Neural cell (in vitro differentiated cells): ENCODE measurements at regions not wholly inside any gene's neighbourhood (a gene's known extent, or its start where the extent isn't known, plus 50 kb on each side); places are given as distances from the start of the nearest gene placed in this dataset.

Experiments
- H2AFZ ChIP-seq: fragments of 200-600, 300-800 bp; sonication (generic), shearing (Covaris generic); 2 replicates; pipeline ENCODE4 v1.6.0; 2014; ENCODE audit warnings: low read depth, mild to moderate bottlenecking, antibody characterized with exemption, low read length, moderate library complexity
- H3F3A ChIP-seq: fragments of 200-600 bp; shearing (Covaris generic); 2 replicates; pipeline ENCODE4 v1.6.1; 2016; ENCODE audit warnings: mild to moderate bottlenecking, moderate library complexity, mixed read lengths, antibody characterized with exemption, low read length; ENCODE audit not compliant: insufficient read depth, poor library complexity, severe bottlenecking
- H3K27ac ChIP-seq: fragments of 200-600, 300-800 bp; sonication (generic), shearing (Covaris generic); 2 replicates; pipeline ENCODE4 v1.5.1; 2014; ENCODE audit warnings: mild to moderate bottlenecking, low read length, moderate library complexity
- H3K27me3 ChIP-seq: fragments of 300-800, 200-600 bp; sonication (generic), shearing (Covaris generic); 2 replicates; pipeline ENCODE4 v1.6.0; 2014; ENCODE audit warnings: mild to moderate bottlenecking, low read depth, low read length, moderate library complexity; ENCODE audit not compliant: insufficient read depth
- H3K36me3 ChIP-seq: fragments of 300-800, 200-600 bp; sonication (generic), shearing (Covaris generic); 2 replicates; pipeline ENCODE4 v1.5.1; 2014; ENCODE audit warnings: mild to moderate bottlenecking, antibody characterized with exemption, low read length, moderate library complexity; ENCODE audit not compliant: insufficient read depth
- H3K4me2 ChIP-seq: fragments of 300-800, 200-600 bp; sonication (generic), shearing (Covaris generic); 2 replicates; pipeline ENCODE4 v1.6.0; 2014; ENCODE audit warnings: mild to moderate bottlenecking, low read length
- H3K4me3 ChIP-seq: fragments of 300-800, 200-600 bp; sonication (generic), shearing (Covaris generic); 2 replicates; pipeline ENCODE4 v1.5.1; 2014; ENCODE audit warnings: mild to moderate bottlenecking, low read length, moderate library complexity
- H3K79me2 ChIP-seq: fragments of 200-600 bp; shearing (Covaris generic); replicated peaks from 2 replicates; pipeline ENCODE4 v1.6.0; 2014; ENCODE audit warnings: mild to moderate bottlenecking, low read length, moderate library complexity; ENCODE audit not compliant: insufficient read depth
- H3K9ac ChIP-seq: fragments of 300-800, 200-600 bp; sonication (generic), shearing (Covaris generic); 2 replicates; pipeline ENCODE4 v1.6.1; 2016; ENCODE audit warnings: mild to moderate bottlenecking, low read length, mixed read lengths
- H3K9me2 ChIP-seq: fragments of 200-600 bp; shearing (Covaris generic); 2 replicates; pipeline ENCODE4 v1.6.1; 2016; ENCODE audit warnings: mild to moderate bottlenecking, low read length, mixed read lengths; ENCODE audit not compliant: insufficient read depth
- H3K9me3 ChIP-seq: fragments of 200-600, 300-800 bp; sonication (generic), shearing (Covaris generic); 2 replicates; pipeline ENCODE4 v1.6.1; 2016; ENCODE audit warnings: mild to moderate bottlenecking, mixed run types, low read length, moderate library complexity, mixed read lengths
- H4K20me1 ChIP-seq: fragments of 200-600 bp; shearing (Covaris generic); 2 replicates; pipeline ENCODE4 v1.6.1; 2016; ENCODE audit warnings: mild to moderate bottlenecking, mixed run types; ENCODE audit not compliant: insufficient read depth
- CTCF ChIP-seq: fragments of 450-650 bp; IDR thresholded peaks from 2 replicates; pipeline ENCODE4 v1.5.1; 2014; ENCODE audit warnings: antibody characterized with exemption, mild to moderate bottlenecking, moderate library complexity; ENCODE audit not compliant: poor library complexity, severe bottlenecking
- EP300 ChIP-seq: fragments of 450-650 bp; conservative IDR thresholded peaks from 2 replicates; pipeline ENCODE4 v1.6.1; 2014; ENCODE audit warnings: antibody characterized with exemption, mild to moderate bottlenecking, moderate library complexity; ENCODE audit not compliant: poor library complexity, severe bottlenecking
- EZH2 ChIP-seq: fragments of 200-600, 300-800 bp; shearing (Covaris generic), sonication (generic); IDR thresholded peaks from 2 replicates; pipeline ENCODE4 v1.6.1; 2014; ENCODE audit warnings: antibody characterized with exemption, low read length, borderline replicate concordance, mild to moderate bottlenecking; ENCODE audit not compliant: insufficient read depth, poor library complexity, severe bottlenecking
- MXI1 ChIP-seq: fragments of 450-650 bp; conservative IDR thresholded peaks from 2 replicates; pipeline ENCODE4 v1.6.1; 2014; ENCODE audit warnings: antibody characterized with exemption, mild to moderate bottlenecking; ENCODE audit not compliant: poor library complexity, severe bottlenecking
- POLR2AphosphoS5 ChIP-seq: IDR thresholded peaks from 2 replicates; pipeline ENCODE4 v1.6.1; 2012
- RAD21 ChIP-seq: fragments of 450-650 bp; conservative IDR thresholded peaks from 2 replicates; pipeline ENCODE4 v1.6.1; 2014; ENCODE audit warnings: antibody characterized with exemption, mild to moderate bottlenecking, moderate library complexity
- REST ChIP-seq: IDR thresholded peaks from 2 replicates; pipeline ENCODE4 v1.6.1; 2012; ENCODE audit warnings: borderline replicate concordance
- SMC3 ChIP-seq: fragments of 450-650 bp; conservative IDR thresholded peaks from 2 replicates; pipeline ENCODE4 v1.6.1; 2014; ENCODE audit warnings: antibody characterized with exemption, mild to moderate bottlenecking, moderate library complexity; ENCODE audit not compliant: poor library complexity
- TAF1 ChIP-seq: IDR thresholded peaks from 2 replicates; pipeline ENCODE4 v1.6.1; 2012; ENCODE audit warnings: low read depth

DNA sequence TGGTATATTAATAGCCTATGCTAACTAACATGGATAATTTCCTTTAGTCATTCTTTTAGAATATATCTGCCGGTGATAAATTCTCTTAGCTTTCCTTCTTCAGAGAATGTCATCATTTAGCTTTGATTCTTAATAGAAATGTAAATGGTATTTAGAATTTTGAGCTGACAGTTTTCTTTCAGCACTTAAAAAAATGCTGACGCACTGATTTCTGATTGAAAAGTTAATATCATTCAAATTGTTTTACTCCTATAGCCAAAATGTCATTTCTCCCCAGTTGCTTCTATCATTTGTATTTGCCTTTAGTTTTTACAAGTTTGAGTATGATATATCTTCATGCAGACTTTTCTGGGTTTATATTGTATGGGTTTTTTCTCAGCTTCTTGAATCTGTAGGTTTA is 668.0 kb downstream of the LTN1 start:
- Histone ChIP-seq H3K27ac (no peak overlapping the region), H3K4me2 (no peak overlapping the region), H2AFZ (no peak overlapping the region), H3K9me3 (no peaks in the 10 kb centered on the region), H4K20me1 (no peaks in the 10 kb centered on the region), H3K9ac (no peak overlapping the region), H3K36me3 (no peaks in the 10 kb centered on the region), H3K79me2 (no peaks in the 10 kb centered on the region), H3K4me3 (no peak overlapping the region), H3K27me3 (no peaks in the 10 kb centered on the region), H3K9me2 (no peaks in the 10 kb centered on the region), H3F3A (no peaks in the 10 kb centered on the region)
- TF ChIP-seq REST: no peak
- no peak for TF ChIP-seq POLR2AphosphoS5
- no peak for TF ChIP-seq CTCF
- TF ChIP-seq MXI1: no peak
- TF ChIP-seq TAF1: no peak
- TF ChIP-seq RAD21: no peak
- no peak for TF ChIP-seq EZH2
- TF ChIP-seq SMC3: no peak
- no peak for TF ChIP-seq EP300

DNA sequence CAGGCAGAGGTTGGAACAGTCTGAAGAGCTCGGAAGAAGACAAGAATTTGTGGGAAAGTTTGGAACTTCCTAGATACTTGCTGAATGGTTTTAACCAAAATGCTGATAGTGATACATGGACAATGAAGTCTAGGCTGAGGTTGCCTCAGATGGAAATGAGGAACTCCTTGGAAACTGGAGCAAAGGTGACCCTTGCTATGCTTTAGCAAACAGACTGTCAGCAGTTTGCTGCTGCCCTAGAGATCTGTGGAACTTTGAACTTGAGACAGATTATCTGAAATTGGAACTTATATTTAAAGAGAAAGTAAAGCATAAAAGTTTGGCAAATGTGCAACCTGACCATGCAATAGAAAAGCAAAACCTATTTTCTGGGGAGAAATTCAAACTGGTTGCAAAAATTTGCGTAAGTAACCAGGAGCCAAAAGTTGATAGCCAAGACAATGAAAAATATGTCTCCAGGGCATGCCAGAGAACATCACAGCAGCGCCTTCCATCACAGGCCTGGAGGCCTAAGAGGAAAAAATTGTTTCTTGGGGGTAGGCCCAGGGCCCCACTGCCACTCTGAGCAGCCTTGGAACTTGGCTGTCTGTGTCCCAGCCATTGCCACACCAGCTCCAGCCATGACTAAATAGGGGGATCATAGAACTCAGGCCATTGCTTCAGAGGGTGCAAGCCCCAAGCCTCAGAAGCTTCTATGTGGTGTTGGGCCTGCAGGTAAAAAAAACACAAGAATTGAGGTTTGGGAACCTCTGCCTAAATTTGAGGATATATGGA is 675.3 kb downstream of the LTN1 start:
- no peak overlapping the region for H3K4me3 ChIP-seq
- H3F3A ChIP-seq: no peaks in the 10 kb centered on the region
- no peaks in the 10 kb centered on the region for H3K36me3 ChIP-seq
- H3K9ac ChIP-seq: no peak overlapping the region
- no peaks in the 10 kb centered on the region for H4K20me1 ChIP-seq
- H3K9me3 ChIP-seq: no peaks in the 10 kb centered on the region
- TF ChIP-seq EP300 (no peak), MXI1 (no peak), TAF1 (no peak), CTCF (no peak), SMC3 (no peak), REST (no peak), RAD21 (no peak), EZH2 (no peak), POLR2AphosphoS5 (no peak)
- H3K27me3 ChIP-seq: no peaks in the 10 kb centered on the region
- no peak overlapping the region for H3K4me2 ChIP-seq
- no peak overlapping the region for H3K27ac ChIP-seq
- H3K79me2 ChIP-seq: no peaks in the 10 kb centered on the region
- no peaks in the 10 kb centered on the region for H3K9me2 ChIP-seq
- H2AFZ ChIP-seq: no peak overlapping the region
